OCI-M2 (cell line): ENCODE measurements at regions not wholly inside any gene's neighbourhood (a gene's known extent, or its start where the extent isn't known, plus 50 kb on each side); places are given as distances from the start of the nearest gene placed in this dataset.

Source experiments
- DNase-seq: peaks from one replicate; lab custom pipeline; 2025; ENCODE audit not compliant: unreplicated experiment; lab: John Stamatoyannopoulos, UW

DNA sequence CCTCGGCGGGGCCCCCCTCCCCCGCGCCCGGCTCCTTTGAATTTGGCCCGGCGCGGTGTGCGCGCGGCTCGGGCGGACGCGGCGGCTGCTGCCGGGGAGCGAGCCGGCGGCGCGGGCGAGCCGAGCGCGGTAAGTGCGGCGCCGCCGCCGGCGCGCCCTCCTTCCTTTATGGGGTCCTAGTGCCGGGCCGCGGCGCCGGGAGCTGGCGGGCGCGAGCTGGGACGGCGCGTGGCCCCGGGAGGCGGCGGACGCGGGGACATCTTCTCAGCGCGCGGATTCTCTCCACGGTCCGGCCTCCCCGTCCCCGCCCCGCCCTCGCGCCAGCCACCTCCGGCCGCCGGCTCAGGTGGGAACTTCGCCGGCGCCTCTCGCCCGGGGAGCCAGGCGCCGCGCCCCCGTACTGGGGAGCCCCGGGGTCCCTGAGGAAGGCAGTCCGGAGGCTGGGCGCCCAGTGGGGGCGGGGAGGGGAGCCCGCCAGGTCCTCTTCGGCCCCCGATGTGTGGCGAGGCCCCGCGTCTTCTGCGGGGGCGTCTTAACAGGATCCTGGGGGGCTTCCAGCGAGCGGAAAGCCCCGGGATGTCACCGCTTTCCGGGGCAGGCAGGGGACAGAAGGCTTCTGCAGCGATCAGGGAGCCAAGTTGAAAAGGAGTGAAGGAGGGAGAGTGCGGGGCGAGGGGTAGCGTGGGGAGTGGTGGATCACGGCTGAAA is 98.4 kb upstream of the TENM3 start:
- DNase-seq = no peak

DNA sequence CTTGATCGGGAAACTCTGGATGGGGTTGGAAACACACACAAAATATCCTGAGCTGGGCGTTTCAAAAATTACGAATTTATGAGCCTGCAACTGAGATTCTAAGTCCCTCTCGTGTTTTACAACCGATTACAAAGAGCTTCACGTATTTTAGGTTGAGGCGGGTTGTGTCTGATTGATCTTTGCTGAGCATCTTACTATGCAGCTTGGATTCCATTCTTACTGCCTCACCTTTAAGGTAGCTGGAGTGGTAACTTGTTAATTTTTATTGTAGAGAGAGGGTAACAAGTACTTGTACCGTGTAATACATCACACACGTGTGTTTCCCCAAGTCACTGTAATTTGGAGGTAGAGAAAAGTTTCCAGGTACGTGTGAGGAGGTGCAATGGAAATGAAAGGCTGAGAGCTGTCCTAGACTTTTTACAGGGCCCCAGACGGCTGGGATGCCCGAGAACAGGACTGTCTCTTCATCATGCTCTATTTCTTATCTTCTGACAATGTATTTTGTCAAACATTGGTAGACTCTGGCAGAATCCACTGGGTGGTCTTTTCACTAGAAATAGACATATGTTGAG is 97.8 kb upstream of the TENM3 start:
- no peak for DNase-seq

DNA sequence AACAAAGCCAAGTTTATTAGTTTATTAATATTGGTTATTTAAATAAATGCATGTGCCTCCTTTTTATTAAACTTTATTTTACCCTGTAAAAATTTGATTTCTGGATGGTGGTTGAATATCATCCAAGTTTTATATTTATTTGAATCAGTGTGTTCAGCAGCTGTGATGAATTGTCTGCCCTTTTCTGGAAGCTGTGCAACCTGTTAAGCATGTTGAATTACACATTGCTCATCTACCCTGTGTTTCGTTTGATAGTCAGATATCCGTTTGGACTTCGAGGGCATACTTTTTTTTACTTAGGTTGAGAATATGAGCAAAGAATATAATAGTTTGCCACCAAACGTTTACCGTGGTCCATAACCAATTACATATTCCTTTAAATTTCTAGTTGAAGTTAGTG is 95.8 kb upstream of the TENM3 start:
- no peak for DNase-seq

DNA sequence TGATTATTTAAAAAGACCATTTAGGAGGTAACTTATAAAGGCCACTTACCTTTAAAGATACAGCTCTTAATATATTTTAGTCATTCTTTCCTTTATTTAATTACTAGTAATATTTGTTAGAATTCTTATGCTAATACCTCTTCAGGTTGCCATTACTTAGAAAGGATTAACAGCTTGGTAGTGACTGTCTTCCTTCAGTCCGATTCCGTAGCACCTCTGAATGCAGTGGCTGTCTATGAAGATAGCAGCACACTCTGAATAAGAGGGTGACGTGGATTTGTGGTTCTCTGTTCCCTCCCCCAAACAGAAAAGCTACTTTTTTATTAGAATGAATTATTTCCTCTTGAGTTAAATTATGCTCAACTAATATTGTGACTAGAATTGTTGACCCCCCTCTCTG is 92.6 kb upstream of the TENM3 start:
- no peak for DNase-seq

DNA sequence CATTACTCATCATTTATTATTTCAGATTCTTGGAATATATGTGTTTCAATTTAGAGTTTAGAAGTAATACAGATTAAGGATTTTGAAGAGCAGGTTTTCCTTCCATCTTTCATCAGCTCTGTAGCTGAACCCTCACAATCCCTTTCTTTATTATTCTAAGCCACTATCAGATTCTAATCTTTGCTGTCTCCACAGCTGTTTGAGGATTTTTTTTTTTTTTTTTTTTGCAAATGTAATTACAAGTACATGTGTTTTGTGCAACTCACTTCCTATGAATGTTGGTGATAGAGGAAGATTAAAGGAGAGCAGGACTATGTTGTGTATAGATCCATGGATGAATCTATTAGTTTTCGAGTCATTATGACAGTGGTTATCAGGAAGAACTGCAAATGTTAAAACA is 87.4 kb upstream of the TENM3 start:
- DNase-seq = no peak

DNA sequence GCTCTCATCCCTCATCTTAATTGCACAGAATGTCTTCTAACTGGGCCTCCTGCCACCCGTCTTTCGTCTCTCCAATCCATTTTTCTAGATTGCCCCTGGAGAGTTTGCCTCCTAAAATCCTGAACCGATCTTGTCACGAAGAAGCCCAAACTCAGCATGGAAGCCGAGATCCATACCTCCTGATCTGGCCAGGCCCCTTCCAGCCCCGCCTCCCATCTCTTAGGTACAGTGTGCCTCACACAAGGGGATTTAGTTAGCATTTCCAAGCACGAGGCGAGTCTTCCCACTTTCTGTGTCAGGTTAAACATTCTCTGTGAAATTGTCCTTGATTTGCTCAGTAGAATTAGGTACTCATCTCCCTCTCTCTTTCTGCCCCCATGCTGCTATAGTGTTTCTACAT is 80.0 kb upstream of the TENM3 start:
- no peak for DNase-seq

DNA sequence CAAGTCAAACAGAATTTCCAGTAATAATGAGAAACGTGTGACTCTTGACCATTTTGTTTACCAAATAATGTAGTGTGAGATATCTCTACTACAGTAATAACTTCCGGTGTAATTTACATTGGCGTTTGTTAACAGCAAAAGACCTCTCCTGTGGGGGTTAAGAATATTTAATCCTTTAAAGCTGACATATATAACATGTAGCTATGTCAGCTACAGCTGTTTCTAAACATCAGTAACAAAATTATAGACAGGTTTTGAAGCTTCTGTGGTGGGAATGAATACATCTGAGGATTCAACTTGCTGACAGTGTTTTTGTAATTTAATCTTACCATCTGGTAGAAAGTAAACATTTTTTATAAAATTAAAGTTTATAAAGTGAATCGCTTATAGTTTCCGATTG is 73.6 kb upstream of the TENM3 start:
- no peak for DNase-seq

DNA sequence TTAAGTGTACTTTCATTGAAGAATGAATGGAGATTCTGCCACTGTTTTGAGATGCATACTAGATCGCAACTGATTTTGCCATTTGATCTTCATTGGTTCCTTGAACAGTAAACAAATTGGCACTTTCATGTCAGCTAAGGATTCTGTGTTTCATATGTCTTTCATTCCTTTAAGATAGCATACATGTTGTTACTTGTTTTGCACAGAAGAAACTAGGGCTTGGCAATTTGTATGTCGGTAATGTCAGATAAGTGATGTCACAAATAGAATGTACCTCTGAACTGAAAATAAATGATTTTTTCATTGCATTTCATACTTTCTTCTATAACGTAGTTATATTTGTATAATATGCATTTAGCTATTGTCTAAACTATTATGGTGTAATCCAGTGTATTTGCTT is 73.2 kb upstream of the TENM3 start:
- DNase-seq = no peak

DNA sequence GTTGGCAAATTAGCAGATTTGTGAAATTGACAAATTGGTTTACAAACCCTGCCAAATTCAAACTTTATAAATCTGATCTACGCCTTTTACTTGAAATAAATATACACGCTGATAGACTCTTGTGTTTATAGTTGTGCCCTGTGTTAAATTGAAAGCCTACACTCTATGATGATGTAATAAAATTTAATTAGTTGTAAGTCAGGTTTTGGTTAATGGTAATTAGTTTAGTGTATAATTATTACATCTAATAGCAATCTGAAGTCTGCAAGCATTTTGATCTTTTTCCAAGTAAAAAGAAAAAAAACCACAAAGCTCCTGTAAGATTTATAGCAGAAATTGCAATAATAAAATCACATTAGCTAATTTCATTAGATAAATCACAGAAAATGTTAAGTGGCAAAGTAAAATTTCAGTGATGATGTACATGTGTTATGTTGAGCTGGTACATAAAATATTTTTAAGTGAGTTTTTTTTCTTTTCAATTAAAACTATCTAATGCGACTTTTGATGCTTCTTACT is 72.7 kb upstream of the TENM3 start:
- no peak for DNase-seq

DNA sequence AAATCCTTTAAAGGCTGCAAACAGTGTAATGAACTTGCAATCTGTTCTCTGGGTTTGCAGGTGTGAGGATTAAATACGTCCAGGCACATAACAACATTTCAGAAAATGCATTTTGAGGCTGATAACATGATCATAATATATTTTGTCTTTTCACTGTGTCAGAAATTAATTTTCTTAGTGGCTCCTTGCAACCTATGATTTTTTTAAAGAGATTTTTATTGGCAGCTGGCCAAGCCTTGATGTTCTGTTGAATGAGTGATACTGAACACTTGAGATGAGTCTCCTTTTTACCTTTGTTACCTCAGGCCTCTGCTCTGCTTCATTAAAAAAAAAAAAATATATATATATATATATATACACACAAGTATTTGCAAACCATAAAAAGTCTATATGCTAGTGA is 68.2 kb upstream of the TENM3 start:
- DNase-seq = no peak

DNA sequence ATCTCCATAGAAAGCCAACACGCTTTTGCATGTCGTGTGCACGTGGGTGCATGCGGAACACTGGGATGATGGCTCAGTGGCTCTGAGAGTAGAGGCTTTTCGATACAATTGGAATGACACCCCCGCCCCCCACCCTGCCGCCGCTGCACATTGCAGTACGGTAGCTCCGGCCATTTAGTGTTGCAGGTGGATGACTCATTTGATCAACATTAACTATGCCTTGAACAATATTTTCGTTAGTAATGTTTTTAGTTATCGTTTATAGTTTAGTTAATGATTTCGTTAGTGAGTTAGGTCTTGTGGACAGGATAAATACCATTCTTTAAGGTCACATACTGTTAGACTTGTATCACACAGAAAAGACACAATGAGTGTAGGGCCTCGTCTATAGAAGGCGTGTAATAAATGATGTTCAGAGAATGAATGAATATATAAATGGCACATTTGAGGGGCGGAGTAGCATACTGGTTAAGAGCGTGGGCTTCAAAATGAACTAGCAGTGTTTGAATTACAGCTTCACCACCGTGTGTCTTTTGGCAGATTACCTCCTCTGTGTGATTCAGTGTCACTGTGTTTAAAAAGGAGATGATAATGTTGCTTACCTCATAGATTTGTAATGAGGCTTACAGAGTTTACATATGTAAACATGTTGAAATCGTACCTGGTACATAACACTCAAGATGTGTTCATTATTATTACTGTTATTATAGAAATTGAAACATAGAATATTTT is 67.2 kb upstream of the TENM3 start:
- no peak for DNase-seq

DNA sequence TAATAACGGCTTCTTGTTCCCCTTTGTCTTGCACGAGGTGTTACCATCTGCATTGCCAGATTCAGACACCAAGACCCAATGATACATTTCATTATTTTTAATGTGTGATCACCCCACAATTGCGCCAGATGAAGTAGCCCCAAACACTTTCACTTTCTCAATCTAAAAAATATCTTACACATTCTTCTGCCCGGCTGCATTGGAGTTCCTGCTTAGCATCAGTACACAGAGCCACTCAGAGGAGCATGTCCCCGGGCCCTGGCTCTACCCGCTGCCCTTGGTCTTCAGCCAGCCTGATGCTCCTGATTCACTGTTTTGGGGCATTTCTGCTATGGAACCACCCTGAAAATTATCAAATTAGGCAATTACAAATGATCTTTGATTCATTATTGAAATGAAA is 66.0 kb upstream of the TENM3 start:
- DNase-seq = no peak

DNA sequence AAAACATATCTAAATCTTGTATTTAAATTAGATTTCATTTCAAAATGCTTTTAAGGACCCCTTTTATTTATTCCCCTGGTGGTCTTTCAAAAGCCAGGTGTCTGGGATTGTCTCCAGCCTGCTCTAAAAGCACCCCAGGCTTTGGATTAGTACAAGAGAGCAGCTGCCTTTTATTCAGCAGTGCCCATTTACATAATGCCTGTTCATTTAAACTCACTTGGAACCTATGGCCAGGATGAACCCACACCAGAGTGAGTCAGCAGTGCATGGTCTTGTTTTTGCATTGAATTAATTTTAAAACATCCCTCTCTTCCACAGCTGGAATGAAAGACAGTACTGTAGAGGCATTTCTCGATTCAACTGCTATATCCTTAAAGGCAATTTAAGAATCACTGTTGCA is 64.1 kb upstream of the TENM3 start:
- no peak for DNase-seq

DNA sequence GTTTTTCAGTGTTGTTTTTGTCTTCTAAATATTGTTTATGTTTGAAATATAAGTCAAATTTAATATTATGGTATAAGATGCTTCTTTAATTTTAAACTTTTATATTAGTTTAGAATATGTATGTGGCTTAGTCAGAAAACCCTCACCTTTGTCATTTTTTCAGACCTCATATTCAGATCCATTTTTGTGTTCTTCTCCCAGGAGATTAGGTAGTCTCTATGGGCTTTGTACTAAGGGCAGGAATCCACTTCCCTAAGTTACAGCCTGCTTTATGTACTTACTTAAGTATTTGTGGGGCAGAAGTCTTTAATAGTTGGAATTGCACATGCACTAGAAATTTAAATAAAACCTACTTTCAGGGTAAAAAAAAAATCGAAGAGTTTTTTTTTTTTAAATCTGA is 63.5 kb upstream of the TENM3 start:
- no peak for DNase-seq

DNA sequence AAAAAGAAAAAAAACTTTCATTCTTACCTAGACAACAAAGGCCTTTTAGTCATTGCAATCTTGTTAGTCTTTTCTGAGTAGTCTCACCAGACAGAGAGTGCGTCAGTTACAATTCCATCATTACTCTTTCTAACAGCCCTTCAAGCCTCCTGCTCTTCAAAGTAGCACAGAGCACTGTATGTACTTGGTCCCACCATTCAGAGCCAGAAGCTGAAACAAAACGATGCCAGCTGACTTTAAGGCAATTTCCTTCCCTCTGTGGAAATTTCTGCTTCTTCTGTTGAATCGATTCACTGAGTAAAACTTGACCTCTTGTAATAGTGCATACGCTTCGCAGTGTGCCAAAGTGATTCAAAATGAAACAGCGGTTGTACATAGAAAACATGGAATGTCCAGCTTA is 57.7 kb upstream of the TENM3 start:
- DNase-seq = no peak

DNA sequence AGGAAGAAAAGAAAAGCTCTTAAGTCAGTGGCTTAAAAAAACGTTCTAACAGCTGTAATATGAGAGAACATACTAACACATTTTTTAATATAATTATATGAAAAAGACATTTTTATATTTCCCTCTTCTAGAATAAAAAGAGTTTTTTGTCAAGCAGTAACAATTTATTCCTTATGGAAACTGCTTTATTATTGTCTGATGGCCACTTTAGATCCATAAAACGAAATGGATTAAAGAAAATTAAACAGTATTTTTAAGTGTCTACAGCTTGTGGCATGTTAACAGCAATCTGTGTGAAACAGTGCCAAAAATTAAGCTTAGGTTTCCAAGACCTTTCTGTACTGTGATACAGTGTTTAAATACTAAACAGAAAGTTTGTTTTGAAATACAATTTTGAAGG is 55.5 kb upstream of the TENM3 start:
- DNase-seq = no peak

DNA sequence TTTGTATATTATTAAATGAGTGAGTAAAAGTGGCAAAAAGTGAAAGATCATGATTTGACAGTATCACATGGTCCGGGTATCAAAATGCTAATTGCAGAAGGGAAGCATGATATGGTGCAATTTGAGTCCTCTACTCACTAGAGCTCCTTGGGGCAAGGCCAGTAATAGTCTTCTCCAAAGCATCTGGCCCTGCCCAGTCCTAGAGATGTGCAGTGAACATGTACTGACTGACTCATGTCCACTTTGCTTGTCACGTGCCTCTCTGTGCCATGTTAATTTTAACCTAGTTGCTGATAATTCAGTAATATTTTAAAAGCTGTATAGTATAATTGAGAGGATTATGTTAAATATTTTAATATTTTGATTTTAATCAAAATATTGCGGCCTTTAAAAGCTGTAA is 54.6 kb upstream of the TENM3 start:
- DNase-seq = no peak

DNA sequence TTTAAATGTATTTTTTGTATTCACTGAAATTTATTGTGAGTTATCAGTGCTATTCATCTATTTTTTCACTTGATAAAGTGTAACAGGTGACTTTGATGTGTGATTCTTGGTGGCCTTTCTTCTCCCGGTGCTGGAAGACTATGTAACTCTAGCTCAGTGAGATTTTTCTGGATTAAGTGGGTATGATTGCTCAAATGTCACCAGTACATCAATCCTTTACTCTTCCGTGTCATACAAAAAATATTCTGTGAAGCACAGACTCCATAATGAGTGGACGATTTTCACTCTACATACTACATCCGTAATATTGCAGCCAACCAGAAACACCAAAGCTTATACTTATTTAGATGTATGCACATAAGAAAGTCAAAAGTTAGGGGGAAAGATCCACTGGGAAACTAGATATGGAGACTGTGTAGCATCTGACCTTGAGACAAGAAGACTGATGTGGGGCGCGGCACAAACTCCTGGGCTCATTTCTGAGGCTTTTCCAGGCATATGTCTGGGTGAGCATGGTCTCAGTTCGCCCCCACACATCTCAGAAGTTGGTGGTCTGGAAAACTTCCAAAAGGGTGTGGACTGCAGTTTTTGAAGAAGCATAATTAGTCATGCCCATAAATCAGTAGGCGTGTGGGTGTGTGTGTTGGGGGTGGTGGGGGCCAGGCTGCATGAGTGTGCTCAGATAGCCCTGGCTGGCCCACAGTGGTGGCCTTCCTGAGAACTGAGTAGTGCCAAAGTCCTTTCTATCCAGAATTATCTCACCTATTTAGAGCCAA is 53.9 kb upstream of the TENM3 start:
- no peak for DNase-seq

DNA sequence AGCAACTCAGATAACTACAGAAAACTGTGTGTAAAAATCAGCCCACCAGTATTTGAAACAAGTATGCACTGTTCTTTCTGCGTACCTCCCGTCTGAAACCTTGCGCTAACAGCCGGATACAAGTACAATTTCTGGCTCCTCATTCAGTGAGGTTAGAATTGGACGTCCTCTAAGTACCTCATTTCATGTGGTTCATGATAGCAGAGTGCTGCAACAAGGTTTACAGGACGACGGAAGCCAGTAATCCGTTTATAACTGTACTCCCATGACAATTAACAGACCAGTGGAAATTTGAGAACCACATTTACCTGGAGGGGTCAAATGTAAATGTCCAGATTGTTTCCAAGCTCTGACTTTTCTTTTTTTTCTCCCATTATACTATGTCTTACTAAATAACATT is 52.9 kb upstream of the TENM3 start:
- DNase-seq = no peak

DNA sequence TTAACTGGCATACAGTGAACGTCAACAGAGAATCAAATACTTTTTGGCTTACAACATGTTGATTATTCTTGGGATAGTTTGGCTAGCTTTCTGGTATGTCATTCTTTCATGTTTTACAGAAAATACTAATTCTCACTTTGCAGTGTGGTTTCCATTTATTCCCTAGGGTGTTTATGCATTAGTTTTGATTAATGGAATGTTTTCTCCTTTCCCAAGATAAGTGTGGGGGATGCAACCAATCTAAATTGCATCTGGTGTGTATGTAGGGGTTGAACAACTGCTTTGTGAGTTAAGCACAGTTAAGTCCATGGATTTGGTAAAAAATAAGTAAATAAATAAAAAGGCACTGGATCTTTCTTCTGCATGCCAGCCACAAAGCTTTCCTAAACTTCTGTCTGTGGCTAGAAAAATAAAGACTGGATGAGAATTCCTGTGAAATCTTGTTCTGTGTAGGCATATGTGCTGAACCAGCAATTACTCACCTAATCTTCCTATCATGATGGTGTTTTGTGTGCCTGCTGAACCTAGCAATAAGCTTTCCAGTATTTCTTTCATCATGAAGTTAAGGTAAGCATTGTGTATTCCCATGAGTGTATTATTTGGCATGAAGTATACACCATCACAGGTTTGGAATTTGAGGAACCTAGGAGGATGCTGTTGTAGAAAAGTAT is 50.6 kb upstream of the TENM3 start:
- no peak for DNase-seq

DNA sequence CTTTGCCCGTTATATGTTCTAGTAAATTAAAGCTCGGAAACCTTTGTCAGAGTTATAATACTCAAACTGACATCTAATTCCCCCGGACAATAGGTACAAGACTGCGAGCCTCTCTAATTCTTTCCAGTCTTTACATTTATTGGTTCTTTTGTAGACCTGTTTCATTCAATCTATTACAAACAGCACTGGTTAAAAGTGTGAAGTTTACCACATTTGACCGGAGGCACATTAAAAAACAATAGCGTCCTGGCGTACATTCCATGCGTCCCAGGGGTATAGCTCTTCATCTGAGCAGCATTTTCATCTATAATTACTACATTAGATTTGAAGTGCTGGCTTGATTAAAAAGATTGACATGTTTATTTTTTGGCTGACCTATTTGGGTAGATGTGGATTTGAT is 49.9 kb upstream of the TENM3 start:
- no peak for DNase-seq
